ENCODE measurements at regions not wholly inside any gene's neighbourhood (a gene's known extent, or its start where the extent isn't known, plus 50 kb on each side); places are given as distances from the start of the nearest gene placed in this dataset.

- no peaks in the 10 kb centered on the region for H3K27me3 ChIP-seq
- no peak overlapping the region for H3K4me2 ChIP-seq
- H3K79me2 ChIP-seq (ENCODE audit: low read depth): no peaks in the 10 kb centered on the region
- no peaks in the 10 kb centered on the region for H4K20me1 ChIP-seq (ENCODE audit: low read depth)
- no peak overlapping the region for H3K27ac Mint-ChIP-seq
- no peak for TF ChIP-seq EZH2 (IDR thresholded peaks at IDR 0.05)
- no peak for DNase-seq (ENCODE audit: low spot score)
- no peaks in the 10 kb centered on the region for H3F3A ChIP-seq (ENCODE audit: low read depth)
- H3K9me3 Mint-ChIP-seq: peaks cover 10% of the 10 kb centered on the region
- H3K4me1 Mint-ChIP-seq: no peaks in the 10 kb centered on the region
- no peak overlapping the region for H3K4me3 ChIP-seq
- H3K9ac ChIP-seq: no peak overlapping the region
- H3K36me3 Mint-ChIP-seq: no peaks in the 10 kb centered on the region
- no peaks in the 10 kb centered on the region for H3K27me3 Mint-ChIP-seq (ENCODE audit: insufficient read depth, low read depth)
- H3K9me3 ChIP-seq (ENCODE audit: low read depth): no peaks in the 10 kb centered on the region
- H3K4me3 Mint-ChIP-seq: no peak overlapping the region
- no peaks in the 10 kb centered on the region for H3K36me3 ChIP-seq
- H3K27ac ChIP-seq: no peak overlapping the region
- H3K4me1 ChIP-seq: no peaks in the 10 kb centered on the region
- no peak overlapping the region for H2AFZ ChIP-seq (replicated peaks)
These were observed 156.9 kb upstream of the DACH1 start for GRCh38 chr13:72023895-72024294.

- TF ChIP-seq EZH2phosphoT487 (IDR thresholded peaks at IDR 0.05) (no peak), CTCF (IDR thresholded peaks at IDR 0.05) (no peak), EZH2 (IDR thresholded peaks at IDR 0.05) (no peak)
- H3K9me3 ChIP-seq (ENCODE audit: low read depth): no peaks in the 10 kb centered on the region
- no peak overlapping the region for H3K4me3 ChIP-seq
- H3K79me2 ChIP-seq (ENCODE audit: low read depth): no peaks in the 10 kb centered on the region
- H3K4me1 Mint-ChIP-seq: no peaks in the 10 kb centered on the region
- H3K4me3 Mint-ChIP-seq: no peak overlapping the region
- no peak for DNase-seq (ENCODE audit: low spot score)
- no peaks in the 10 kb centered on the region for H3K36me3 ChIP-seq
- H3K9me3 Mint-ChIP-seq: no peaks in the 10 kb centered on the region
- H3K27me3 Mint-ChIP-seq (ENCODE audit: insufficient read depth, low read depth): no peaks in the 10 kb centered on the region
- no peaks in the 10 kb centered on the region for H4K20me1 ChIP-seq (ENCODE audit: low read depth)
- H3K27ac Mint-ChIP-seq: no peak overlapping the region
- H2AFZ ChIP-seq (replicated peaks): no peak overlapping the region
- no peaks in the 10 kb centered on the region for H3K27me3 ChIP-seq
- no peak overlapping the region for H3K4me2 ChIP-seq
- H3K36me3 Mint-ChIP-seq: no peaks in the 10 kb centered on the region
- no peaks in the 10 kb centered on the region for H3F3A ChIP-seq (ENCODE audit: low read depth)
- no peak overlapping the region for H3K27ac ChIP-seq
- H3K9ac ChIP-seq: no peak overlapping the region
- H3K4me1 ChIP-seq: peaks cover 9% of the 10 kb centered on the region
These were observed 138.5 kb upstream of the DACH1 start for GRCh38 chr13:72005455-72005854.

GRCh38 chr13:72004784-72005374, 137.9 kb upstream of the DACH1 start:
- H4K20me1 ChIP-seq (ENCODE audit: low read depth): no peaks in the 10 kb centered on the region
- H3K27me3 ChIP-seq: no peaks in the 10 kb centered on the region
- H3K4me1 Mint-ChIP-seq: no peaks in the 10 kb centered on the region
- no peak for TF ChIP-seq CTCF (IDR thresholded peaks at IDR 0.05)
- no peak for TF ChIP-seq EZH2 (IDR thresholded peaks at IDR 0.05)
- no peak for TF ChIP-seq EZH2phosphoT487 (IDR thresholded peaks at IDR 0.05)
- no peak overlapping the region for H3K4me2 ChIP-seq
- H2AFZ ChIP-seq (replicated peaks): peak overlapping the region; percentile 56
- H3K79me2 ChIP-seq (ENCODE audit: low read depth): no peaks in the 10 kb centered on the region
- no peaks in the 10 kb centered on the region for H3K36me3 Mint-ChIP-seq
- H3K9me3 Mint-ChIP-seq: no peaks in the 10 kb centered on the region
- DNase-seq (ENCODE audit: low spot score): peak; percentile 20
- H3F3A ChIP-seq (ENCODE audit: low read depth): no peaks in the 10 kb centered on the region
- peaks cover 9% of the 10 kb centered on the region for H3K4me1 ChIP-seq
- H3K4me3 ChIP-seq: no peak overlapping the region
- no peaks in the 10 kb centered on the region for H3K36me3 ChIP-seq
- no peaks in the 10 kb centered on the region for H3K9me3 ChIP-seq (ENCODE audit: low read depth)
- no peak overlapping the region for H3K9ac ChIP-seq
- H3K27ac Mint-ChIP-seq: no peak overlapping the region
- H3K27ac ChIP-seq: no peak overlapping the region
- no peaks in the 10 kb centered on the region for H3K27me3 Mint-ChIP-seq (ENCODE audit: insufficient read depth, low read depth)
- no peak overlapping the region for H3K4me3 Mint-ChIP-seq

GRCh38 chr13:72004246-72004645, 137.2 kb upstream of the DACH1 start:
- Histone ChIP-seq H3K27me3 (no peaks in the 10 kb centered on the region), H3K4me1 (peaks cover 9% of the 10 kb centered on the region), H3F3A (ENCODE audit: low read depth) (no peaks in the 10 kb centered on the region), H3K4me2 (no peak overlapping the region), H3K36me3 (no peaks in the 10 kb centered on the region), H4K20me1 (ENCODE audit: low read depth) (no peaks in the 10 kb centered on the region), H3K27ac (no peak overlapping the region), H2AFZ (replicated peaks) (no peak overlapping the region), H3K9ac (no peak overlapping the region), H3K9me3 (ENCODE audit: low read depth) (peaks cover under 1% of the 10 kb centered on the region), H3K79me2 (ENCODE audit: low read depth) (no peaks in the 10 kb centered on the region), H3K4me3 (no peak overlapping the region)
- Mint-ChIP-seq H3K4me3 (no peak overlapping the region), H3K36me3 (peaks cover 1% of the 10 kb centered on the region), H3K9me3 (peaks cover 2% of the 10 kb centered on the region), H3K4me1 (no peaks in the 10 kb centered on the region), H3K27me3 (ENCODE audit: insufficient read depth, low read depth) (no peaks in the 10 kb centered on the region), H3K27ac (no peak overlapping the region)
- TF ChIP-seq EZH2phosphoT487 (IDR thresholded peaks at IDR 0.05) (no peak), EZH2 (IDR thresholded peaks at IDR 0.05) (no peak), CTCF (IDR thresholded peaks at IDR 0.05) (no peak)
- no peak for DNase-seq (ENCODE audit: low spot score)
